A549 (cell line): ENCODE measurements at regions not wholly inside any gene's neighbourhood (a gene's known extent, or its start where the extent isn't known, plus 50 kb on each side); places are given as distances from the start of the nearest gene placed in this dataset.
A peak's percentile ranks its signal among the peaks of the same experiment; 100 is the strongest.

Experiments
- ATAC-seq, 2 experiments: fragments of 200-7000 bp in 1 of 2; fragments of >200 bp in 1 of 2; cut with Nextera tagmentation in 1 of 2; cut with Tn5 transposase in 1 of 2; 3 replicates each; pipeline versions ENCODE4 v1.8.0 to v1.9.1; 2018 to 2020; ENCODE audit warnings: mild to moderate bottlenecking in 1 of 2, moderate library complexity in 1 of 2
- CTCF ChIA-PET: fragments of 300-600 bp; sonication (Branson Sonifier 250); formaldehyde crosslinking; extraction: SDS; loops from one replicate; lab custom pipeline; 2021; ENCODE audit warnings: antibody characterized with exemption, inconsistent platforms; lab: Yijun Ruan, JAX
- POLR2A ChIA-PET: fragments of 350-600 bp; formaldehyde crosslinking; extraction: SDS; loops from one replicate; lab custom pipeline; 2021; ENCODE audit warnings: antibody characterized with exemption, inconsistent platforms; lab: Yijun Ruan, JAX
- DNase-seq, 2 experiments: peaks; one replicate each; pipeline versions ENCODE4 v3.0.0 to v3.0.0-alpha.2; 2011 to 2016; ENCODE audit warnings: low read depth in 1 of 2, low spot score in 1 of 2
- FAIRE-seq: peaks from 2 replicates; lab custom pipeline; 2011; peaks lifted over from hg19 to GRCh38; lab: Jason Lieb, UNC
- H3K27ac ChIP-seq, 2 experiments: fragments of >200 bp; sonication (Bioruptor Twin); formaldehyde crosslinking; 3 replicates each; pipeline ENCODE4 v1.5.1; 2016 to 2017
- H3K4me1 ChIP-seq: fragments of >200 bp; sonication (Bioruptor Twin); formaldehyde crosslinking; 3 replicates; pipeline ENCODE4 v1.6.1; 2016
- H3K4me2 ChIP-seq: fragments of >200 bp; sonication (Bioruptor Twin); formaldehyde crosslinking; 3 replicates; pipeline ENCODE4 v1.6.1; 2016
- H3K4me3 ChIP-seq: fragments of >200 bp; sonication (Bioruptor Twin); formaldehyde crosslinking; 3 replicates; pipeline ENCODE4 v1.5.1; 2016
- H3K9me3 ChIP-seq: fragments of >200 bp; sonication (Bioruptor Twin); formaldehyde crosslinking; 3 replicates; pipeline ENCODE4 v1.6.1; 2016
- ATOH8 ChIP-seq: fragments of 250-450 bp; sonication (Bioruptor Pico); IDR thresholded peaks from 2 replicates; pipeline ENCODE4 v1.5.0; 2020; ENCODE audit warnings: low read depth, mild to moderate bottlenecking, moderate library complexity
- BCL3 ChIP-seq: fragments of >200 bp; sonication (Bioruptor Twin); formaldehyde crosslinking; IDR thresholded peaks from 3 replicates; pipeline ENCODE4 v1.6.1; 2016
- CBX2 ChIP-seq: fragments of 200-600 bp; sonication (generic); IDR thresholded peaks from 2 replicates; pipeline ENCODE4 v1.6.1; 2016; ENCODE audit warnings: low read depth, mild to moderate bottlenecking, borderline replicate concordance
- CBX8 ChIP-seq: fragments of 200-600 bp; sonication (generic); IDR thresholded peaks from 2 replicates; pipeline ENCODE4 v1.6.1; 2016
- CHD2 ChIP-seq: fragments of 150-350 bp; IDR thresholded peaks from 2 replicates; pipeline ENCODE4 v1.6.1; 2014; ENCODE audit warnings: low read length; ENCODE audit not compliant: partially characterized antibody
- EHF ChIP-seq: fragments of 250-450 bp; sonication (Bioruptor Pico); IDR thresholded peaks from 2 replicates; pipeline ENCODE4 v1.5.0; 2020; ENCODE audit warnings: mild to moderate bottlenecking
- ELK1 ChIP-seq: fragments of 150-350 bp; IDR thresholded peaks from 2 replicates; pipeline ENCODE4 v1.6.1; 2014; ENCODE audit warnings: low read depth, mild to moderate bottlenecking, low read length
- EP300 ChIP-seq, 2 experiments: fragments of >200 bp; sonication (Bioruptor Twin); formaldehyde crosslinking; IDR thresholded peaks; 2 replicates in 1 of 2; 3 replicates in 1 of 2; pipeline ENCODE4 v1.6.1; 2016 to 2017
- FOSL2 ChIP-seq, 2 experiments: fragments of 450-650 bp in 1 of 2; fragments of >200 bp in 1 of 2; sonication (Bioruptor Twin) in 1 of 2; formaldehyde crosslinking; IDR thresholded peaks; 2 replicates each; pipeline versions ENCODE4 v1.5.0 to v1.6.1; 2016 to 2020; ENCODE audit warnings: mild to moderate bottlenecking in 1 of 2, moderate library complexity in 1 of 2
- GATA3 ChIP-seq: IDR thresholded peaks from 2 replicates; pipeline ENCODE4 v1.6.1; 2012; ENCODE audit warnings: borderline replicate concordance
- HDAC2 ChIP-seq: fragments of 200-600 bp; sonication (generic); IDR thresholded peaks from 2 replicates; pipeline ENCODE4 v1.6.1; 2016
- HOXA7 ChIP-seq: fragments of 250-450 bp; sonication (Bioruptor Pico); IDR thresholded peaks from 2 replicates; pipeline ENCODE4 v1.5.0; 2020; ENCODE audit warnings: mild to moderate bottlenecking, moderate library complexity
- HOXB13 ChIP-seq: fragments of 250-450 bp; sonication (Bioruptor Pico); IDR thresholded peaks from 2 replicates; pipeline ENCODE4 v1.5.0; 2020; ENCODE audit warnings: low read depth, mild to moderate bottlenecking, moderate library complexity
- HOXB5 ChIP-seq: fragments of 250-450 bp; sonication (Bioruptor Pico); IDR thresholded peaks from 2 replicates; pipeline ENCODE4 v1.5.0; 2020; ENCODE audit warnings: mild to moderate bottlenecking, moderate library complexity
- JUN ChIP-seq, 2 experiments: fragments of >200 bp; sonication (Bioruptor Twin); formaldehyde crosslinking; IDR thresholded peaks; 2 replicates in 1 of 2; 3 replicates in 1 of 2; pipeline ENCODE4 v1.6.1; 2016 to 2017
- JUNB ChIP-seq: fragments of >200 bp; sonication (Bioruptor Twin); formaldehyde crosslinking; IDR thresholded peaks from 2 replicates; pipeline ENCODE4 v1.6.1; 2016
- MAX ChIP-seq: IDR thresholded peaks from 2 replicates; pipeline ENCODE4 v1.6.1; 2012
- NR3C1 ChIP-seq: fragments of >200 bp; sonication (Bioruptor Twin); formaldehyde crosslinking; IDR thresholded peaks from 3 replicates; pipeline ENCODE4 v1.6.1; 2017
- RCOR1 ChIP-seq: fragments of 150-350 bp; IDR thresholded peaks from 2 replicates; pipeline ENCODE4 v1.6.1; 2014; ENCODE audit warnings: antibody characterized with exemption, low read length, low read depth
- REST ChIP-seq: fragments of 200-600 bp; sonication (generic); IDR thresholded peaks from 2 replicates; pipeline ENCODE4 v1.6.1; 2016; ENCODE audit warnings: antibody characterized with exemption, mild to moderate bottlenecking, moderate library complexity
- TFCP2L1 ChIP-seq: fragments of 250-450 bp; sonication (Bioruptor Pico); IDR thresholded peaks from 2 replicates; pipeline ENCODE4 v1.5.0; 2021; ENCODE audit warnings: mild to moderate bottlenecking
- TP53 ChIP-seq: fragments of 250-450 bp; sonication (Bioruptor Pico); IDR thresholded peaks from 2 replicates; pipeline ENCODE4 v1.5.0; 2021; ENCODE audit warnings: mild to moderate bottlenecking, moderate library complexity
- USF2 ChIP-seq: fragments of 450-650 bp; IDR thresholded peaks from 2 replicates; pipeline ENCODE4 v1.6.1; 2014; ENCODE audit warnings: antibody characterized with exemption
- WGBS: methylation state at CpG from one replicate; pipeline ENCODE4 v1.1.6; 2017; ENCODE audit errors: missing lambda C conversion rate; 5-methylcytosine and 5-hydroxymethylcytosine counted together

GRCh38 chr5:173771725-173772383, 116.3 kb upstream of the CPEB4 start:
- TF ChIP-seq CBX2 (no peak), ELK1 (no peak), FOSL2 (IDR thresholded peaks at IDR 0.05) (no peak), FOSL2 (CRISPR knock-in tag; IDR thresholded peaks at IDR 0.05) (no peak), REST (no peak), HOXB13 (CRISPR knock-in tag) (no peak), HOXB5 (CRISPR knock-in tag) (no peak), USF2 (no peak), JUN (IDR thresholded peaks at IDR 0.05) (no peak), CBX8 (no peak), TP53 (CRISPR knock-in tag) (no peak)
- DNase-seq, result no peak
- no peak for FAIRE-seq
- ATAC-seq, result no peak
- ChIA-PET POLR2A (no interaction called here), CTCF (interaction anchor here (1.5 kb wide), 1 partner anchor 8 kb away, joined by 3 read pairs; no protein-coding TSS in a partner anchor)
- Histone ChIP-seq H3K4me1 (peaks cover 28% of the 10 kb centered on the region), H3K27ac (peak overlapping the region; percentile 60 to 79), H3K9me3 (no peaks in the 10 kb centered on the region), H3K4me2 (no peak overlapping the region), H3K4me3 (no peak overlapping the region)
- WGBS, result 78% methylated on average over 11 of the region's 11 CpGs

GRCh38 chr5:173772384-173773059, 115.6 kb upstream of the CPEB4 start:
- DNase-seq, result no peak
- no peak overlapping the region for H3K4me3 ChIP-seq
- POLR2A ChIA-PET, result no interaction called here
- H3K4me1 ChIP-seq, result peaks cover 21% of the 10 kb centered on the region
- 76% methylated on average over 9 of the region's 9 CpGs for WGBS
- peak overlapping the region; percentile 60 to 79 for H3K27ac ChIP-seq
- H3K4me2 ChIP-seq, result no peak overlapping the region
- no peaks in the 10 kb centered on the region for H3K9me3 ChIP-seq
- TF ChIP-seq BCL3, result no peak
- no peak for TF ChIP-seq GATA3
- TF ChIP-seq, all 56 proteins: peak for 0
- ATAC-seq (no peak), FAIRE-seq (no peak)
- CTCF ChIA-PET, result no interaction called here

GRCh38 chr5:173774271-173774761, 113.8 kb upstream of the CPEB4 start:
- TF ChIP-seq JUNB (no peak), NR3C1 (no peak), RCOR1 (no peak), HDAC2 (no peak), MAX (no peak), JUN (IDR thresholded peaks at IDR 0.05) (no peak), HOXB5 (CRISPR knock-in tag) (no peak), TP53 (CRISPR knock-in tag) (no peak), ATOH8 (CRISPR knock-in tag) (no peak), CHD2 (no peak), EHF (no peak), EP300 (IDR thresholded peaks at IDR 0.05) (no peak), HOXA7 (no peak), FOSL2 (IDR thresholded peaks at IDR 0.05) (no peak), FOSL2 (CRISPR knock-in tag; IDR thresholded peaks at IDR 0.05) (no peak), TFCP2L1 (CRISPR knock-in tag) (no peak)
- FAIRE-seq (no peak), DNase-seq (no peak), ATAC-seq (no peak)
- ChIA-PET POLR2A (no interaction called here), CTCF (interaction anchor here (1.1 kb wide), 2 partner anchors 151 to 199 kb away, joined by 3 to 7 read pairs; no protein-coding TSS in a partner anchor)
- WGBS, result 90% methylated on average over 4 of the region's 4 CpGs
- Histone ChIP-seq H3K4me2 (no peak overlapping the region), H3K27ac (peak overlapping the region; percentile 1 to 94; a peak in 4 of 6 replicates), H3K4me1 (peaks cover 20% of the 10 kb centered on the region), H3K4me3 (no peak overlapping the region), H3K9me3 (no peaks in the 10 kb centered on the region)
